ENCODE measurements at regions not wholly inside any gene's neighbourhood (a gene's known extent, or its start where the extent isn't known, plus 50 kb on each side); places are given as distances from the start of the nearest gene placed in this dataset.

- H3K27ac ChIP-seq (ENCODE audit: low read depth, low read length) = no peak overlapping the region
- no peaks in the 10 kb centered on the region for H3K9me3 ChIP-seq (ENCODE audit: control insufficient read depth, insufficient read depth, low read length)
- no peaks in the 10 kb centered on the region for H4K20me1 ChIP-seq (ENCODE audit: control insufficient read depth, insufficient read depth, low read depth, low read length)
- no peaks in the 10 kb centered on the region for H3K4me1 ChIP-seq (ENCODE audit: control insufficient read depth, low read length)
- H3K9me2 ChIP-seq (replicated peaks; ENCODE audit: control insufficient read depth, low read length) = no peaks in the 10 kb centered on the region
- TF ChIP-seq CTCF (IDR thresholded peaks at IDR 0.05; ENCODE audit: low read depth, low read length, poor library complexity, severe bottlenecking) (no peak), EZH2phosphoT487 (IDR thresholded peaks at IDR 0.05; ENCODE audit: borderline replicate concordance, low read length) (no peak)
- no peak overlapping the region for H3K4me3 ChIP-seq (ENCODE audit: low read length)
- no peak overlapping the region for H3K4me2 ChIP-seq (ENCODE audit: low read length)
- H3K36me3 ChIP-seq (ENCODE audit: control insufficient read depth, low read length) = no peaks in the 10 kb centered on the region
- H3F3A ChIP-seq (ENCODE audit: control insufficient read depth, insufficient read depth) = no peaks in the 10 kb centered on the region
- H3K27me3 ChIP-seq (ENCODE audit: control insufficient read depth, low read length) = no peaks in the 10 kb centered on the region
- H3K79me2 ChIP-seq (ENCODE audit: control insufficient read depth, low read length) = no peaks in the 10 kb centered on the region
Observed at GRCh38 chr10:128297709-128298378, 171.6 kb upstream of the MKI67 start.

- Histone ChIP-seq H3K4me2 (ENCODE audit: low read length) (no peak overlapping the region), H3K36me3 (ENCODE audit: control insufficient read depth, low read length) (no peaks in the 10 kb centered on the region), H3F3A (ENCODE audit: control insufficient read depth, insufficient read depth) (no peaks in the 10 kb centered on the region), H3K27ac (ENCODE audit: low read depth, low read length) (no peak overlapping the region), H3K4me3 (ENCODE audit: low read length) (no peak overlapping the region), H3K9me3 (ENCODE audit: control insufficient read depth, insufficient read depth, low read length) (no peaks in the 10 kb centered on the region), H3K79me2 (ENCODE audit: control insufficient read depth, low read length) (no peaks in the 10 kb centered on the region), H3K27me3 (ENCODE audit: control insufficient read depth, low read length) (no peaks in the 10 kb centered on the region), H3K9me2 (replicated peaks; ENCODE audit: control insufficient read depth, low read length) (no peaks in the 10 kb centered on the region), H3K4me1 (ENCODE audit: control insufficient read depth, low read length) (no peaks in the 10 kb centered on the region), H4K20me1 (ENCODE audit: control insufficient read depth, insufficient read depth, low read depth, low read length) (no peaks in the 10 kb centered on the region)
- TF ChIP-seq EZH2phosphoT487 (IDR thresholded peaks at IDR 0.05; ENCODE audit: borderline replicate concordance, low read length) = no peak
- no peak for TF ChIP-seq CTCF (IDR thresholded peaks at IDR 0.05; ENCODE audit: low read depth, low read length, poor library complexity, severe bottlenecking)
Observed at GRCh38 chr10:128298587-128298986, 172.4 kb upstream of the MKI67 start.

GRCh38 chr10:128300290-128300824 is 174.1 kb upstream of the MKI67 start:
- H3K9me2 ChIP-seq (replicated peaks; ENCODE audit: control insufficient read depth, low read length) = no peaks in the 10 kb centered on the region
- H3K4me3 ChIP-seq (ENCODE audit: low read length) = no peak overlapping the region
- no peaks in the 10 kb centered on the region for H3K36me3 ChIP-seq (ENCODE audit: control insufficient read depth, low read length)
- H3K27ac ChIP-seq (ENCODE audit: low read depth, low read length) = no peak overlapping the region
- H3K9me3 ChIP-seq (ENCODE audit: control insufficient read depth, insufficient read depth, low read length) = no peaks in the 10 kb centered on the region
- no peaks in the 10 kb centered on the region for H3K79me2 ChIP-seq (ENCODE audit: control insufficient read depth, low read length)
- H3K4me1 ChIP-seq (ENCODE audit: control insufficient read depth, low read length) = no peaks in the 10 kb centered on the region
- H3K27me3 ChIP-seq (ENCODE audit: control insufficient read depth, low read length) = no peaks in the 10 kb centered on the region
- no peaks in the 10 kb centered on the region for H4K20me1 ChIP-seq (ENCODE audit: control insufficient read depth, insufficient read depth, low read depth, low read length)
- no peak overlapping the region for H3K4me2 ChIP-seq (ENCODE audit: low read length)
- H3F3A ChIP-seq (ENCODE audit: control insufficient read depth, insufficient read depth) = no peaks in the 10 kb centered on the region
- TF ChIP-seq EZH2phosphoT487 (IDR thresholded peaks at IDR 0.05; ENCODE audit: borderline replicate concordance, low read length) (no peak), CTCF (IDR thresholded peaks at IDR 0.05; ENCODE audit: low read depth, low read length, poor library complexity, severe bottlenecking) (no peak)

Data from DOHH2 (cell line).